GM18907 (cell line): ENCODE measurements at regions not wholly inside any gene's neighbourhood (a gene's known extent, or its start where the extent isn't known, plus 50 kb on each side); places are given as distances from the start of the nearest gene placed in this dataset.

ENCODE experiments used
- ATAC-seq: cut with Tn5 transposase; IDR thresholded peaks from one replicate; pipeline ENCODE4 v1.9.1; 2021; ENCODE audit warnings: mild to moderate bottlenecking, moderate library complexity; ENCODE audit not compliant: unreplicated experiment

DNA sequence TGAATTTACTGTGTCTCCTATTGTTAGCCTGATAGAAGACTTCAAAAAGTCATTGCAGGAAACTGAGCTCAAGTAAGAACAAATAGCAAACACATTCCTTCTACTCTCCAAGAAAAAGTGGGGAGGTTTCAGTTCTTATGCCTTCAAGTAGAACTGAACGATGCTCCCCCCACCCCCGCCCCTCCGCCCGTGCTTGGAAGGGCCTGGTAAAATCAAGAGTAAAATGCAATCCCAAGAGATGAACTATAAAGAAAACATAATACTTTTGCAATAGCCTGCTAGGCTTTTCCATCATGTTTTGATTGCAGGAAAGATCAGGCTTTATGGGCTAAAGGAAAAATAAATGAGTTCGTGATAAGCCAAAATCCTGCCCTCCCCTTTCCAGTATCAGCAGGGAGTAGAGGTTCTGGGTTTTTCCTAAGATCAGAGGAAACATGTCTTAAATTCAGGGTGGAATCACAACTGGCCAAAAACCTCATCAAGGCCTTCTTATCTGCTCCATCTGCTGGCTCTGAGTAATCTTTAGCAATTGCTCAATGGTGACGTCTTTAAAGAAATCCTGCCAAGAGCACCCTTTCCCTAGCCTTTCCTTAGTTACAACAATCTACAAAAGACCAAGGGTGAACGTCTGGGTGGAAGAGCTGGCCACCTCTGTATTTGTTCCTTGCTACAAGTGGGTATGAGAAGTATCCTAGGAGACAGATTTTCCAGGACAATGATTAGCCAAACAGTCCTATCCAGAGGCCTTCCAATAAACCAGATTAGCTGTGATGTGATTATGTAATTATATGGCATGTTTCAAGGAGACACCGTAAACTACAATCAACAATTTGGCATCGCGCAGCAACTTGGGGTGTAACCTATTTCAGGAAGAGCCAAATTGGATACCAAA lies 66.3 kb upstream of the FAM9C start:
- ATAC-seq, result no peak

DNA sequence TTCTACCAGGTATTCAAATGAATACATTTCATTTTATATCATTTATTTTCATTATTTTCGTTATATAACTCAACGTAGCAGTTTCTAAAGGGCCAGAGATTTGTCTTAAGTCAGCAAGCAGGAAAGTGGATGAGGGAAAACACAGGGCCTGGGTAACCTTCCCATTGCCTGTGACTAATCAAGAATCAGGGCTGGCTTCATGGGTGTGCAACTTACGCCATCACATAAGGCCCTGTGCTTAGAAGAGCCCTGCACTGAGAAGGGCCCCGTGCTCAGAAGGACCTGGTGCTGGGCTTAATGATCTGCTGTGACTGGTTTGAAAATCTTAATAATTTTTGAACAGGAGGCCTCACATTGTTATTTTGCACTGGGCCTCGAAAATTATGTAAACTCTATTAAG lies 65.4 kb upstream of the FAM9C start:
- ATAC-seq, result no peak

DNA sequence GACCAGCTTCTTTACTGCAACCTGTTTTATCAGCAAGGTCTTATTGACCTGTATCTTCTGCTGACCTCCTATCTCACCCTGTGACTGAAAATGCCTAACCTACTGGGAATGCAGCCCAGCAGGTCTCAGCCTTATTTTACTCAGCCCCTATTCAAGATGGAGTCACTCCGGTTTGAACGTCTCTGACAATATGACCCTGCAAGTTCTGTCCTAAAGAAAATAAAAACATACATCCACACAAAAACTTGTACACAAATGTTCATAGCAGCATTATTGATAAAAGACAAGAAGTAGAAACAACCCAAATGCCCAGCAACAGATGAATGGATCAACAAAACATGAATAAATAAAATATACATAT lies 59.5 kb upstream of the FAM9C start:
- no peak for ATAC-seq

DNA sequence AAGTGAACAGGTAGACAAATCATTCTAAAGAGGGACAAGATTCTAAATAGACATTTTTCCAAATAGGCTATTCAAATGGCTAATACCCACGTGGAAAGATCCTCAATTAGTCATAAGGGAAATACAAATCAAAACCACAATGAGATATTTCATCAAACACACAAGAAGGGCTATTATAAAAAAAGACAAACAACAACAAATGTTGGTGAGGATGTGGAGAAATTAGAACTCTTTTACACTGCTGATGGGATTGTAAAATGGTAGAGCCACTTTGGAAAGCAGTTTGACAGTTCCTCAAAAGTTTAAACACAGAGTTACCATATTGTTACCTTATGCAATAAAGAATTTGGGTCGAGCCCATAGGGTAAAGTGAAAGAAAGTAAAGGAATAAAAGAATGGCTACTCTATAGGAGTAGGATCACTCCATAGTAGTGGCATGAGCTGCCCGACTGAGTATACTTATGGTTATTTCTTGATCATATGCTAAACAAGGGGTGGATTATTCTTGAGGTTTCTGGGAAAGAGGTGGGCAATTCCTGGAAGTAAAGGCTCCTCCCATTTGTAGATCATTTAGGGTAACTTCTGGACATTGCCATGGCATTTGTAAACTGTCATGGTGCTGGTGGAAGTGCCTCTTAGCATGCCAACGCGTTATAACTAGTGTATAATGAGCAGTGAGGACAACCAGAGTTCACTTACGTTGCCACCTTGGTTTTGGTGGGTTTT lies 58.9 kb upstream of the FAM9C start:
- ATAC-seq, result no peak

DNA sequence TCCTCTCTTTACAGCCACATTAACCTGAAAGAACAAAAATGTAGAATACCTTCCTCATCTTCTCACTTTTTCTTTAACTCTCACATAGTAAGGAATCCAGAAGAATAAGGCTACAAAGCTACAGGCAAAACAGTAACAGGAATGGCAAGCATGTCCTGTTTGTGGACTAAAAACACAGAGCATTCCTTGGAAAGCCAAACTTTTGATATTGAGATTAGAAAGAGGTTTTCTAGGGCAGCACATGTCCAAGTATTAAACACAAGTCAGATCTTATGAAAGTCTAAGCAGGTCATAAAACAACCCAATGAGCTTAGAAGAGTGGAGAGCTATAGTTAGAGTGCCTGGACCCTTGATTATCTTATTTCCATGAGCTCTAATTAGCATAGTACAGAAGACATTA lies 58.2 kb upstream of the FAM9C start:
- ATAC-seq, result no peak

DNA sequence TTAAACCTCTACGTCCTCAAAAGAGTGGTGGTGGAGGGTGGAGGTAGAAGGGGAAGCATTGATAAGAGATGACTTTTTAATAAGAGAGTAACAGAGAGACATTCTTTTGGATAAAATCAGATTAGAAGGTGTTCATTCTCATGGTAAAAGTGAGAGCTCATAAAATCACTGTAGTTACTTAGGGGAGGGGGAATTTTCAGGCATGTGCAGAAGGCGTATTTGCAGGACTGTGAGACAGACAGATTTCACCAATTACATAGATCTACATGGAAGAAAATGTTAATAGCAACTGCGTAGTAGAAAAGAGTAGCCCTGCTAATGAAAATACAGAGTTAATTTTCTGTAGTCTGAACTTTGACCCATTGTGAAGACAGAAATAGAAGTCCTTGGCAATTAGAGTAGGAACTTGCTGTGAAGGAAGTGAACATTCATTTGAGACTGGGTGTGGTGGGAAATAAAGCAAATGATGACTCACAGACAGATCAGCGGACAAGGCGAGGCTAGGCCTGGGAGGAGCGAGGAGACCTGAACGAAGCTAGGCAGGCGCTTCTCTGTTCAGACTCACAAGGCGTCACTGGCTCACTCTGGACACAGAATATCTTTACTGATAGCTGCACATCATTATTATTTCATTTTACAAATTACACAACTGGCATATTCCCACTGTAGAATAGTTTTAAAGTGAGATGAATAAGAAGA lies 57.2 kb upstream of the FAM9C start:
- no peak for ATAC-seq

DNA sequence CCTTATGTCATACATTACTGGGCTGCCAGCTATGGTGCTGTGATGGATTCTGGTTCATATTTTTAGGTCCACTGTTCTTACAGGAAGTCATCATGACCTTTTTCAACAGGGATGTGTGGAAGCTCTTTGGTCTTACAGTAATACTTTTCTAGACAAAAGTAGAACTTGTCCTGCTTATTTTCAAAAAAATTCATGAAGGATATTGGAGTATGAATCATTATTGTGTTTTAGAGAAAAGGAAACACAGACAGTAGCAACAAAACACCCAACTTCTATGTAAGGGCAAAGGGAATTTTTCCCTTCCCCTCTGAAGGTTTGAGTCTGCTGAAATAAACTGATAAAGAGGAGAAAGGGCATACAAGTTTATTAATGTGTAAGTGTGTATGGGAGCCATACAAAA lies 54.7 kb upstream of the FAM9C start:
- ATAC-seq, result no peak

DNA sequence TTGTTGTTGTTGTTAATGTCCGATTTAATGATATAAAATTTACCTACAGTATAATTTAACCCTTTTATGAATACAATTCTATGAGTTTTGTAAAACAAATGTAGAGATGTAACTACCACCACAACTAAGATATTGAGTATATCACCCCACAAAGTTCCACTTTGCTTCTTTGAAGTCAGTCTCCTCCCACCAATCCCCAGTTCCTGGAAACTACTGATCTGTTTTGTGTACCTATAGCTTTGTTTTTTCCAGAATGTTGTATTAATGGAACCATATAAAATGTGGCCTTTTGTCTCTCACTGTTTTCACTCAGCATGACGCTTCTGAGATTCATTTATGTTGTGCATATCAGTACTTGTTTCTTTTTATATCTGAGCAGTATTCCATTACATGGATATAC lies 52.3 kb upstream of the FAM9C start:
- ATAC-seq, result no peak

DNA sequence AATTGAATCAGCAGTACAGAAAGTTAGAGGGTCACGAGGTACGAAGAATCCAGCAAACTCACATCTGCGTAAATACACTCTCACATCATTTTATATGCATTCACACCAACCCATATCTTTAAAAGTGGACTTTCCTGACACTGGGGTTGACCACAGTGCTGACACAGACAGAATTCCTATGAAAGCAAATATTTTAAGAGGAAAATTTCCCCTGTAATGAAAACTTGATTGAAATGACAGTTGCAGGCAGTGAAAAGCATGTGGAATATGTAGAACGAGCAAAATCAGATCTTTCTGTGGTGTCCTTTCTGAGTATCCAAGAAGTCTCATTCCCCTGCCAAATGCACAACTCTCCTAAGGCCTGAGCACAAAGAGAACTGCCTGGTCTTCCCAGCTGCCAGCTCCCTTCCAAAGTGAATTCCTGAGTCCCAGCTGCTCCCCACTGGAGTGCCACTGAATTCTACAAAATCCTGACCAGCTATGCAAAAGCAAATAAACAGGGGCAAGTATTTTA lies 50.5 kb upstream of the FAM9C start:
- no peak for ATAC-seq

DNA sequence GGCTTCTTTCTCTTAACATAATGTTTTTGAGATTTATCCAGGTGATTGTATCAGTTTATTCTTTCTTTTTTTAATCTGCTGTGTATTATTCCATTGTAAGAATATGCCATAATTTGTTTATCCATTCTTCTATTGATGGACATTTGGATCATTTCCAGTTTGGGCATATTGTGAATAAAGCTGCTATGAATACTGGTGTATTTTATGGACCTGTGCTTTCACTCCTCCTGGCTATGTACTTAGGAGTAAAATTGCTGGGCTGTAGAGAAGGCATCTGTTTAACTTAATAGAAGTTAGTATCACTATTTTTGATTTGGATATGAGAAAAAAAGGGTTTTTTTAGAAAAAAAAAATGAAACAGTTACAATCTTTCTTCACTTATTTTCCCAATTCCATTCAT lies 50.0 kb upstream of the FAM9C start:
- ATAC-seq, result no peak
